ENCODE measurements at regions not wholly inside any gene's neighbourhood (a gene's known extent, or its start where the extent isn't known, plus 50 kb on each side); places are given as distances from the start of the nearest gene placed in this dataset.

DNA sequence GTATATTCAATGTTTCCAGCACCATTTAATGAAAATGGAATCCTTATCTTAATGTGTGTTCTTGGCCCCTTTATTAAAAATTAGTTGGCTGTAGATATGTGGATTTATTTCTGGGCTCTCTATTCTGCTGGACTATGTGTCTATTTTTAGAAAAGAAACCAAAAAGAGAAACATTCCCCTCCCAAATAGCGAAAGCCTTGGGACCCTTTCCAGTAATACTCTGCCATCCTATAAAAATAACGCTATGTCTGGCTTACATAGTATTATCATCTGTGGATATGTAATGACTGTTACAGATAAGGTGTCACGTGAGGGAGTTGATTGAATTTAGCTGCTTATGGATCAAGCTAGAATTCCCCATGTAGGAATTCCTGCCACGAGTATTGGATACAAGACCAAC lies 279.3 kb upstream of the KIF2B start:
- intact Hi-C loops (cut with micrococcal nuclease), result no loop called here
- Mint-ChIP-seq H3K27me3 (no peaks in the 10 kb centered on the region), H3K27ac (no peak overlapping the region), H3K9me3 (peaks cover 8% of the 10 kb centered on the region), H3K36me3 (no peaks in the 10 kb centered on the region), H3K4me1 (ENCODE audit: low read depth) (no peaks in the 10 kb centered on the region), H3K4me3 (no peak overlapping the region)
- DNase-seq, result no peak
- CTCF ChIA-PET, result no interaction called here
- POLR2A ChIA-PET, result no interaction called here

DNA sequence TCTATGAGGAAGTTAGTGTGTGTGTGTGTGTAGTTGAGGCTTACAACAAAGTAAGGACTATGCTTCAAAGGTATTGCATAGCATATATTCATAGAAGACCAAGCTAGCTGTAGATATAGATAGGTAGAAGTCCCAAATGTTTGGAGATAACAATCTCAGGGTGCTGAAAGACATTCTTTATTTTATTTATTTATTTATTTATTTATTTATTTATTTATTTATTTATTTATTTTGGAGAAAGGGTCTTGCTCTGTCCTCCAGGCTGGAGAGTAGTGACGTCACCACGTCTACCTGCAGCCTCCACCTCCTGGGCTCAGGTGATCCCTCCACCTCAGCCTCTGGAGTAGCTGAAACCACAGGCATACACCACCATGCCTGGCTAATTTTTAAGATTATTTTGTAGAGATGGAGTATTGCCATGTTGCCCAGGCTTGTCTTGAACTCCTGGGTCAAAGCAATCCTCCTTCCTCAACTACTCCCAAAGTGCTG lies 284.6 kb upstream of the KIF2B start:
- CTCF ChIA-PET, result no interaction called here
- DNase-seq, result no peak
- H3K27me3 Mint-ChIP-seq, result no peaks in the 10 kb centered on the region
- no peak overlapping the region for H3K4me3 Mint-ChIP-seq
- no peak overlapping the region for H3K27ac Mint-ChIP-seq
- intact Hi-C loops (cut with micrococcal nuclease), result no loop called here
- peaks cover 2% of the 10 kb centered on the region for H3K9me3 Mint-ChIP-seq
- POLR2A ChIA-PET, result no interaction called here
- no peaks in the 10 kb centered on the region for H3K36me3 Mint-ChIP-seq
- H3K4me1 Mint-ChIP-seq (ENCODE audit: low read depth), result no peaks in the 10 kb centered on the region

DNA sequence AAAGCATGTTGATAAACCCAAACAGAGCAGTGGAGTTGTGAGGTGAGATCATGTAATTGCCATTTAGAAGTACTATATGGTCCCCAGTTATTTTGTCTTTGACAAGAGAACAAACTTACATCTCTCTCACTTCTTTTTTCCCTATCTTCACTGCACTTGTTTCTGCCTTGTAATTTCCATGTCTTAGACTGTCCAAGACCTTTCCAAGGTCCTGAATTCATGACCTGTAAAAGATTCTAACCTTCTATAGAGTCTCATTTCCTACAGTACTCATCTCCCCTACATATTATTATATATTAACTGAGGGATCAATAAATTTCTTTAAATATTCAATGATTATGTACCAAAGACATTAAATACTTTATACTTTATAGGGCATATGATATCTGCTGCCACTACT lies 295.3 kb upstream of the KIF2B start:
- CTCF ChIA-PET, result no interaction called here
- Mint-ChIP-seq H3K36me3 (no peaks in the 10 kb centered on the region), H3K9me3 (peaks cover 17% of the 10 kb centered on the region), H3K27me3 (no peaks in the 10 kb centered on the region), H3K4me3 (no peak overlapping the region), H3K4me1 (ENCODE audit: low read depth) (no peaks in the 10 kb centered on the region), H3K27ac (no peak overlapping the region)
- DNase-seq, result no peak
- intact Hi-C loops (cut with micrococcal nuclease), result no loop called here
- POLR2A ChIA-PET, result no interaction called here

DNA sequence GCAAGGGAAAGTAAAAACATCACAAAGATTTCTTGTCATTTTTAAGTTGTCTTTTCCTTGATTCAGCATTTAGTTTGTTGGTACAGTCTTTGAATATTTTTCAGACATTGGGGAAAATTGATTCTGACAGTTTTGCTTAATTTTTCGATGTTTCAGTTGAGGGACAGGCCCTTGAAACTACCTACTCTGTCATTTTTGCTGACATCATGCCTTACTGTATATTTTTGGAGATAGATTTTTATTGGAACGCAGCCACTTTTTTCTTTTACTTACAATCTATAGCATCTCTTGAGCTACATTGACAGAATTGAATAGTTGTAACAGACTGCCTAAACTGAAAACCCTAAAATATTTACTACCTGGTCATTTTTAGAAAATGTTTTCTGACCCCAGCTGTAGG lies 297.1 kb upstream of the KIF2B start:
- H3K36me3 Mint-ChIP-seq, result no peaks in the 10 kb centered on the region
- no peaks in the 10 kb centered on the region for H3K27me3 Mint-ChIP-seq
- CTCF ChIA-PET, result no interaction called here
- H3K9me3 Mint-ChIP-seq, result peaks cover 18% of the 10 kb centered on the region
- POLR2A ChIA-PET, result no interaction called here
- H3K4me1 Mint-ChIP-seq (ENCODE audit: low read depth), result no peaks in the 10 kb centered on the region
- DNase-seq, result no peak
- intact Hi-C loops (cut with micrococcal nuclease), result no loop called here
- H3K4me3 Mint-ChIP-seq, result no peak overlapping the region
- no peak overlapping the region for H3K27ac Mint-ChIP-seq

DNA sequence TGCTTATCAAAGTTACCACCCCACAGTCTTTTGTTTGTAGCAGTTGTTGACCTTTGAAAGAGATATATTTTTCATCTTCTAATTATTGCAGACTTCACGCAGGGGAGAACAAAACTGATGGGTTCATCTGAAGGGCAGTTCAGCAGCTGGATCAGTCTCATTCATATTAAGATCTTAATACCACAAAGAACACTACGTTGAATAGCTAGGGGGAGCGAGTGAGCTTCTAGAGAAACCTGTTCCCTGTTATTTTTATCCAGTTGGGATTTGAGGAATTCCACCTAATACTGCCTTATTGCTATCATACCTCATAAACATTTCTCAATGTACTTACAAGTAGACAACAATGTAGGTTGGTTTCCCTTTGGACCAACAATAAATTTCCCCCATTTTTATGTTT lies 306.1 kb upstream of the KIF2B start:
- DNase-seq, result no peak
- POLR2A ChIA-PET, result no interaction called here
- CTCF ChIA-PET, result no interaction called here
- peaks cover 25% of the 10 kb centered on the region for H3K9me3 Mint-ChIP-seq
- no peaks in the 10 kb centered on the region for H3K4me1 Mint-ChIP-seq (ENCODE audit: low read depth)
- H3K27ac Mint-ChIP-seq, result no peak overlapping the region
- no peaks in the 10 kb centered on the region for H3K27me3 Mint-ChIP-seq
- intact Hi-C loops (cut with micrococcal nuclease), result no loop called here
- H3K4me3 Mint-ChIP-seq, result no peak overlapping the region
- no peaks in the 10 kb centered on the region for H3K36me3 Mint-ChIP-seq

DNA sequence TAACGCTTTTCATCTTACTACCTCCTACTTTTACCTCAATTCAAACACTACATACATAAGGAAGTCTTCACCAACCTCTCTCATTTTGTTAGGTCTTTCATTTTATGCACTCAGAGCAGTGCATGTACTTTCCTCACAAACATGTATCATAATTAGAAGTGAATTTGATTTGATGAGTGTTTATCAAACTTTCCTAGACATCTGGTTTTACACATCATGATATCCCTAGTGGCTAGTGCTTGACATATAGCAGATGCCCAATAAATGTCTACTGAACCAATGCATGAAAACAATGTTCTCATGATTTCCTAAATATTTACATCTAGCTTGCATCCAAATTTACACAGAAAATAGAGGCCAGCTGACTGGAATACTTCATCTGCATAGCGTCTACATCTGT lies 323.4 kb upstream of the KIF2B start:
- CTCF ChIA-PET, result no interaction called here
- no peak overlapping the region for H3K4me3 Mint-ChIP-seq
- DNase-seq, result no peak
- intact Hi-C loops (cut with micrococcal nuclease), result no loop called here
- H3K27me3 Mint-ChIP-seq, result no peaks in the 10 kb centered on the region
- H3K36me3 Mint-ChIP-seq, result no peaks in the 10 kb centered on the region
- H3K4me1 Mint-ChIP-seq (ENCODE audit: low read depth), result no peaks in the 10 kb centered on the region
- POLR2A ChIA-PET, result no interaction called here
- no peak overlapping the region for H3K27ac Mint-ChIP-seq
- H3K9me3 Mint-ChIP-seq, result peaks cover 16% of the 10 kb centered on the region

DNA sequence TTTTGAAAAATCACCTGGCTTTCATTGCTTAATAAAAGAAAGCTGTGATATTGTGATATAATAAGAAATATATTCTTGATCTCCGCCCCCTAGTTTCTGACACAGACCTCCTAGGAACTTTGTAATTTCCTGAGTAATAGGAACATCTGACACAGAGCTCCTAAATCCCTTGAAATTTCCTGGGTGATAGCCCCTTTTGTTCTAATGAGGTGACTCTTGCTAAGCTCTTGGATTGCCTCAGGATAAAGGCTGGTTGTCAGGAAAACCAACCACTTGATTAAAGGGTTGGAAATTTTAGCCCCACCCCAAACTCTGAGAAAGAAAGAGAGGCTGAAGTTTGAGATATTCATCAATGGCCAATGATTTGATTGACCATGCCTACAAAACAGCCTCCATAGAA lies 326.4 kb upstream of the KIF2B start:
- H3K36me3 Mint-ChIP-seq, result no peaks in the 10 kb centered on the region
- no peaks in the 10 kb centered on the region for H3K27me3 Mint-ChIP-seq
- no peak overlapping the region for H3K27ac Mint-ChIP-seq
- no peaks in the 10 kb centered on the region for H3K4me1 Mint-ChIP-seq (ENCODE audit: low read depth)
- CTCF ChIA-PET, result no interaction called here
- POLR2A ChIA-PET, result no interaction called here
- H3K4me3 Mint-ChIP-seq, result no peak overlapping the region
- intact Hi-C loops (cut with micrococcal nuclease), result no loop called here
- peaks cover 17% of the 10 kb centered on the region for H3K9me3 Mint-ChIP-seq
- no peak for DNase-seq

DNA sequence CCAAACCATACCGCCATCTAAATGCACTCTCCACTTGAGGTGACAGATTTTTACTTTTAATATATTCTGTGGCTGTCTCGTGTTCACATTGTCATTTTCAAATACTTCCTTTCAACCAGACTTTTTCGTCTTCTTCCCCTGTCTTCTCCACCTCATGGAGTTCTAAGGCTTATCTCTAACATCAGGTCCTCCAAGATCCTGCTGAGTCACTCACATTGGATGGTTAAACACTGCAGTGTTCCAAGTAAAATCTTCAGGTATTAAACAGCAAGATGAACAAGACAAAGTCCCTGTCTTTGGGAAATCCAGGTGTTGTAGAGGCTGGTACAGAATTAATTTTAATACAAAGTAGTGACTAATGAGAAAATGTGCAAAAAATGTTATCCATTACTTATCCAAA lies 330.2 kb upstream of the KIF2B start:
- no peaks in the 10 kb centered on the region for H3K4me1 Mint-ChIP-seq (ENCODE audit: low read depth)
- H3K4me3 Mint-ChIP-seq, result no peak overlapping the region
- ChIA-PET CTCF (no interaction called here), POLR2A (no interaction called here)
- no peaks in the 10 kb centered on the region for H3K36me3 Mint-ChIP-seq
- H3K27me3 Mint-ChIP-seq, result no peaks in the 10 kb centered on the region
- H3K9me3 Mint-ChIP-seq, result peaks cover 8% of the 10 kb centered on the region
- no peak overlapping the region for H3K27ac Mint-ChIP-seq
- no peak for DNase-seq
- intact Hi-C loops (cut with micrococcal nuclease), result no loop called here

DNA sequence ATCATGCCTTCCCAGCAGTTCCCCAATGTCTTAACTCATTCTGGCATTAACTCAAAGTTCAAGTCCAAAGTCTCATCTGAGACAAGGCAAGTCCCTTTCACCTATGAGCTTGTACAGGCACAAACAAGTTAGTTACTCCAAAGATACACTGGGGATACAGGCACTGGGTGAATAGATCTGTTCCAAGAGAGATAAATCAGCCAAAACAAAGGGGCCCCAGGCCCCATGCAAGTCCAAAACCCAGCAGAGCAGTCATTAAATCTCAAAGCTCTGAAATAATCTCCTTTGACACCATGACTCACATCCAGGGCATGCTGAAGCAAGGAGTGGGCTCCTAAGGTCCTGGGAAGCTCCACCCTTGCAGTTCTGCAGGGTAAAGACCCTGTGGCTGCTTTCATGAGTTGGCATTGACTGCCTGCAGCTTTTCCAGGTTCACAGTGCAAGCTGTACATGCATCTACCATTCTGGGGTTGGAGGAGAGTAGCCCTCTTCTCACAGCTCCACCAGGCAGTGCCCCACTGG lies 332.2 kb upstream of the KIF2B start:
- CTCF ChIA-PET, result no interaction called here
- no peak for DNase-seq

DNA sequence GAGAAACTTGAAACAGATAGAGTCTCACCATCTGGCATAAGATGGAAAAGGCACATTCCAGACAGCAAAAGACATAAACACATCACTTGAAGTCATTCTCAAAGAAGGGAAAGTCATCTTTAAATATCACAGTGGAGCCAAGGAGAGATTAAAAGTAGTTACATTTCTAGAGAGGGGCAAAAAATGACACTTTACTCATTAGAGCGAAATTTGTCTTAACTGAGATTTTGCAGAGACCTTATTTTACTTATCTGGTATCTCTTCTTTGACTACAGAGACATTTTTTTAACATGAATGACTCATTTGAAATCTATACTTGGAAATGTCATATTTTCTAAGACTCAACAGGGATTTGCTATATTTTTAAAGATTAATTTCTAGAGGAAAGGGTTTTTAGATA lies 339.0 kb upstream of the KIF2B start:
- intact Hi-C loops (cut with micrococcal nuclease), result no loop called here
- DNase-seq, result no peak
- Mint-ChIP-seq H3K9me3 (peaks cover 12% of the 10 kb centered on the region), H3K4me3 (no peak overlapping the region), H3K27ac (no peak overlapping the region), H3K4me1 (ENCODE audit: low read depth) (no peaks in the 10 kb centered on the region), H3K27me3 (no peaks in the 10 kb centered on the region), H3K36me3 (no peaks in the 10 kb centered on the region)
- POLR2A ChIA-PET, result no interaction called here
- CTCF ChIA-PET, result no interaction called here

More for the DNA sequence above, 332.2 kb upstream of the KIF2B start:
- H3K27ac Mint-ChIP-seq, result no peak overlapping the region
- H3K4me3 Mint-ChIP-seq, result no peak overlapping the region
- H3K36me3 Mint-ChIP-seq, result no peaks in the 10 kb centered on the region
- H3K27me3 Mint-ChIP-seq, result no peaks in the 10 kb centered on the region
- POLR2A ChIA-PET, result no interaction called here
- no peaks in the 10 kb centered on the region for H3K4me1 Mint-ChIP-seq (ENCODE audit: low read depth)
- H3K9me3 Mint-ChIP-seq, result peaks cover 8% of the 10 kb centered on the region
- intact Hi-C loops (cut with micrococcal nuclease), result no loop called here

DNA sequence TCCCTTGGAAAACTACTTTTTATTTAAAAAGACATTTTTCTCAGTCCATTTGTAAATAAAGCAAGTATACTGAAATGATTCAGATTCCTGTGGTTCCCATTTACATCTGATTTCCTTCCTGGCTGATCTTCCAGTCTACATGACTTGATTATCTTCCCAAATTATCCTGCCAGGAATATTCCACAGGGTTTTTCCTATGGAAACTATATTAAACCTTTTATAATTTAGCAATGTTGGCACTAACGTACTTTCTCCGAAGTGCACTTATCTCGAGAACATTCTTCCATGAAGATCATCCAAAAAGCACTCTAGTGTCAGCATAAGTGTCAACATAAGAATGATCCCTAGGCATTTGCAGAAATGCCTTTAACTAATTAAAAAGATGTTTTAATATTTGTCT lies 347.7 kb upstream of the KIF2B start:
- ChIA-PET CTCF (no interaction called here), POLR2A (no interaction called here)
- no peak for DNase-seq
- peaks cover 14% of the 10 kb centered on the region for H3K9me3 Mint-ChIP-seq
- intact Hi-C loops (cut with micrococcal nuclease), result no loop called here
- H3K27me3 Mint-ChIP-seq, result no peaks in the 10 kb centered on the region
- H3K4me1 Mint-ChIP-seq (ENCODE audit: low read depth), result no peaks in the 10 kb centered on the region
- no peaks in the 10 kb centered on the region for H3K36me3 Mint-ChIP-seq
- H3K4me3 Mint-ChIP-seq, result no peak overlapping the region
- H3K27ac Mint-ChIP-seq, result no peak overlapping the region

DNA sequence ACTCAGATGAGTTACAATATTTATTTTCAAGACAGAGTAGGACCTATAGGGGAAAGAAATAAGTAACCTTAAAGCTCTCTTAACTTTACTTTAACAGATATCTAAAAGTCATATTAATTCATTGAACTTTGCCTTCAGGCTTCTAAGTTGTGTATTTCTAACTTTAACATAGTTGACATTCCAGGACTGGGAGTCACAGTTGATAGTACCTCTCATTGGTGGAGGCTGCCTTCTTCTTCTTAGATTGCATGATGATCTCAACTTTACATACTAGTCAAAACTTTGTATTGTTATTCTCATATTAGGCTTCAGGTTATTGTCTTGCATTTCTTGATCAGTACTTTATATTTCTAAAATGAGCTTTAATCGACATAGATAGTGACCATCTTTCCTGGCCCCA lies 350.1 kb upstream of the KIF2B start:
- ChIA-PET CTCF (no interaction called here), POLR2A (no interaction called here)
- no peak overlapping the region for H3K4me3 Mint-ChIP-seq
- H3K4me1 Mint-ChIP-seq (ENCODE audit: low read depth), result no peaks in the 10 kb centered on the region
- no peaks in the 10 kb centered on the region for H3K36me3 Mint-ChIP-seq
- peaks cover 16% of the 10 kb centered on the region for H3K9me3 Mint-ChIP-seq
- no peak overlapping the region for H3K27ac Mint-ChIP-seq
- intact Hi-C loops (cut with micrococcal nuclease), result no loop called here
- H3K27me3 Mint-ChIP-seq, result no peaks in the 10 kb centered on the region
- no peak for DNase-seq

DNA sequence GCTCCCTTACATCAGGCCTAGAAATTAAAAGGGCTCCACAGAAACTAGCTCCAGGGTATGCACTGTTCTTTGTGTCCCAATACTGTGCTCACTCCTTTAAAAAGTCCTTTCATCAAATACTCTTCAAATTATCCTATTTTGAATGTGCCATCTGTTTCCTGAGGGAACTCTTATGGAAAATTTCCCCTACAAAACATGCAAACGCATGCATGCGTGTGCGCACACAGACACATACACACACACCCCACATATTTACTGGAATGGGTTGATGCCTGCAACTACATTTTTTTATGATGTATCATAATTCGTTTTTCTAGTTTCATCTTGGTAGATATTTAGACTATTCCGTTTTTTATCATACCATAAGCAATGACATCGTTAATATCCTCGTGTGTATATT lies 351.2 kb upstream of the KIF2B start:
- Mint-ChIP-seq H3K4me3 (no peak overlapping the region), H3K4me1 (ENCODE audit: low read depth) (no peaks in the 10 kb centered on the region), H3K36me3 (no peaks in the 10 kb centered on the region), H3K27ac (no peak overlapping the region), H3K9me3 (peaks cover 16% of the 10 kb centered on the region), H3K27me3 (no peaks in the 10 kb centered on the region)
- ChIA-PET CTCF (no interaction called here), POLR2A (no interaction called here)
- intact Hi-C loops (cut with micrococcal nuclease), result no loop called here
- no peak for DNase-seq

DNA sequence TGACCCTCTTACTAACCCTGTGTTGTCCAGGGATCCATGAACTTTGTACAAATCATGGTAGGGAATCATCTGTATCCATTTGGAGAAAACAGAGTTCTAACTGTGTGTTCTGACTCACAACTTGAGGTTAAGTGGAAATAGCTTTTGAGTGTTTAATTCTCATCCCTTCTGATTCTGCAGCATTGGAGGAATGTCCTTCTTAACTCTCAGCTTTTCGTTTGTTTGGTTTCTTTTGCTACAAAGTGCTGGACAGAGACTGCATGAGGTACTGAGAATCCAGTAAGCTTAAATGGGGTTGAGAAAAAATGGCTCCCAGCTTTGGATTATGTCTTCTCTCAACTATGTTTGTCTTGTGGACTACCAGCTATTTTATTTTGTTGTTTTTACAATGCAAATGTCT lies 352.1 kb upstream of the KIF2B start:
- intact Hi-C loops (cut with micrococcal nuclease), result no loop called here
- Mint-ChIP-seq H3K4me1 (ENCODE audit: low read depth) (no peaks in the 10 kb centered on the region), H3K4me3 (no peak overlapping the region), H3K27me3 (no peaks in the 10 kb centered on the region), H3K27ac (no peak overlapping the region), H3K36me3 (no peaks in the 10 kb centered on the region), H3K9me3 (peaks cover 18% of the 10 kb centered on the region)
- no peak for DNase-seq
- CTCF ChIA-PET, result no interaction called here
- POLR2A ChIA-PET, result no interaction called here

All from activated CD4-positive, alpha-beta memory T cell treated with anti-CD3 and anti-CD28 coated beads for 36 hours (primary cell).